ENCODE measurements at regions not wholly inside any gene's neighbourhood (a gene's known extent, or its start where the extent isn't known, plus 50 kb on each side); places are given as distances from the start of the nearest gene placed in this dataset.

GRCh38 chr17:5958850-5959249 is 111.3 kb upstream of the WSCD1 start:
- no peaks in the 10 kb centered on the region for H3K36me3 ChIP-seq (ENCODE audit: control insufficient read depth in 2 of 2, extremely low read depth in 1 of 2, insufficient read depth in 2 of 2, low read length in 2 of 2)
- no peaks in the 10 kb centered on the region for H3K9me3 ChIP-seq (ENCODE audit: control insufficient read depth, low read depth, low read length)
- H3K79me2 ChIP-seq (ENCODE audit: control insufficient read depth, insufficient read depth, low read length): no peaks in the 10 kb centered on the region
- H3K4me2 ChIP-seq (ENCODE audit: control insufficient read depth, extremely low read depth, insufficient read depth, low read depth, low read length): no peak overlapping the region
- no peaks in the 10 kb centered on the region for H3K9me1 ChIP-seq (ENCODE audit: control insufficient read depth, extremely low read depth, insufficient read depth, low read length)
- no peak overlapping the region for H3K27ac ChIP-seq (ENCODE audit: control insufficient read depth, insufficient read depth, low read length)
- dilution Hi-C loops (cut with MboI; ENCODE audit: extremely low pct_ligation_motif_present, low sequenced_read_pairs): no loop called here
- FAIRE-seq (no peak), DNase-seq (ENCODE audit: low read depth, low spot score) (no peak)
- H4K20me1 ChIP-seq (ENCODE audit: control insufficient read depth, extremely low read depth, insufficient read depth, low read length): no peaks in the 10 kb centered on the region
- no peak overlapping the region for H2AFZ ChIP-seq (ENCODE audit: control insufficient read depth, low read length)
- no peaks in the 10 kb centered on the region for H3K4me1 ChIP-seq (ENCODE audit: control insufficient read depth, extremely low read depth, insufficient read depth, low read length)
- H3K27me3 ChIP-seq (ENCODE audit: control insufficient read depth, extremely low read depth, insufficient read depth, low read length): no peaks in the 10 kb centered on the region
- H3K9ac ChIP-seq (ENCODE audit: control insufficient read depth, extremely low read depth, insufficient read depth, low read length): no peak overlapping the region
- TF ChIP-seq EZH2 (IDR thresholded peaks at IDR 0.05; ENCODE audit: low read length) (no peak), CTCF (optimal IDR thresholded peaks at IDR 0.05 in 1 of 3, IDR thresholded peaks at IDR 0.05 in 1 of 3, conservative IDR thresholded peaks at IDR 0.05 in 1 of 3; ENCODE audit: extremely low read depth in 1 of 3, insufficient read depth in 2 of 3, low read length in 3 of 3) (no peak)
- no peak overlapping the region for H3K4me3 ChIP-seq (ENCODE audit: control insufficient read depth in 2 of 3, extremely low read depth in 1 of 3, insufficient read depth in 2 of 3, low read depth in 1 of 3, low read length in 3 of 3)

- H2AFZ ChIP-seq (ENCODE audit: control insufficient read depth, low read length): no peak overlapping the region
- DNase-seq (ENCODE audit: low read depth, low spot score): no peak
- no peaks in the 10 kb centered on the region for H3K36me3 ChIP-seq (ENCODE audit: control insufficient read depth in 2 of 2, extremely low read depth in 1 of 2, insufficient read depth in 2 of 2, low read length in 2 of 2)
- no peak overlapping the region for H3K27ac ChIP-seq (ENCODE audit: control insufficient read depth, insufficient read depth, low read length)
- no peaks in the 10 kb centered on the region for H3K9me3 ChIP-seq (ENCODE audit: control insufficient read depth, low read depth, low read length)
- dilution Hi-C loops (cut with MboI; ENCODE audit: extremely low pct_ligation_motif_present, low sequenced_read_pairs): no loop called here
- no peaks in the 10 kb centered on the region for H3K27me3 ChIP-seq (ENCODE audit: control insufficient read depth, extremely low read depth, insufficient read depth, low read length)
- H3K4me1 ChIP-seq (ENCODE audit: control insufficient read depth, extremely low read depth, insufficient read depth, low read length): no peaks in the 10 kb centered on the region
- H3K9ac ChIP-seq (ENCODE audit: control insufficient read depth, extremely low read depth, insufficient read depth, low read length): no peak overlapping the region
- no peaks in the 10 kb centered on the region for H4K20me1 ChIP-seq (ENCODE audit: control insufficient read depth, extremely low read depth, insufficient read depth, low read length)
- H3K4me3 ChIP-seq (ENCODE audit: control insufficient read depth in 2 of 3, extremely low read depth in 1 of 3, insufficient read depth in 2 of 3, low read depth in 1 of 3, low read length in 3 of 3): no peak overlapping the region
- TF ChIP-seq EZH2 (IDR thresholded peaks at IDR 0.05; ENCODE audit: low read length): no peak
- TF ChIP-seq CTCF (optimal IDR thresholded peaks at IDR 0.05 in 1 of 3, IDR thresholded peaks at IDR 0.05 in 1 of 3, conservative IDR thresholded peaks at IDR 0.05 in 1 of 3; ENCODE audit: extremely low read depth in 1 of 3, insufficient read depth in 2 of 3, low read length in 3 of 3): no peak
- H3K4me2 ChIP-seq (ENCODE audit: control insufficient read depth, extremely low read depth, insufficient read depth, low read depth, low read length): no peak overlapping the region
- no peaks in the 10 kb centered on the region for H3K9me1 ChIP-seq (ENCODE audit: control insufficient read depth, extremely low read depth, insufficient read depth, low read length)
- no peaks in the 10 kb centered on the region for H3K79me2 ChIP-seq (ENCODE audit: control insufficient read depth, insufficient read depth, low read length)
- no peak for FAIRE-seq
Measured at GRCh38 chr17:5962371-5962770, 107.8 kb upstream of the WSCD1 start.

All from keratinocyte (primary cell).